Ishikawa (cell line): ENCODE measurements at regions not wholly inside any gene's neighbourhood (a gene's known extent, or its start where the extent isn't known, plus 50 kb on each side); places are given as distances from the start of the nearest gene placed in this dataset.

Experiments used
- CEBPB ChIP-seq: IDR thresholded peaks from 2 replicates; pipeline ENCODE4 v1.6.1; 2012
- CREB1 ChIP-seq: IDR thresholded peaks from 2 replicates; pipeline ENCODE4 v1.6.1; 2012; ENCODE audit warnings: low read depth
- FOXM1 ChIP-seq: IDR thresholded peaks from 2 replicates; pipeline ENCODE4 v1.6.1; 2012; ENCODE audit warnings: low read depth, borderline replicate concordance
- MAX ChIP-seq: IDR thresholded peaks from 2 replicates; pipeline ENCODE4 v1.6.1; 2012
- NFIC ChIP-seq: IDR thresholded peaks from 2 replicates; pipeline ENCODE4 v1.6.1; 2012
- RAD21 ChIP-seq: IDR thresholded peaks from 2 replicates; pipeline ENCODE4 v1.6.1; 2012; ENCODE audit warnings: low read depth
- TAF1 ChIP-seq: IDR thresholded peaks from 2 replicates; pipeline ENCODE4 v1.6.1; 2012; ENCODE audit warnings: low read depth, mild to moderate bottlenecking
- TCF12 ChIP-seq: IDR thresholded peaks from 2 replicates; pipeline ENCODE4 v1.6.1; 2012; ENCODE audit warnings: low read depth
- ZBTB7A ChIP-seq: IDR thresholded peaks from 2 replicates; pipeline ENCODE4 v1.6.1; 2012; ENCODE audit warnings: low read depth
- TF ChIP-seq, protein P1 (sequence below): IDR thresholded peaks from 2 replicates; pipeline ENCODE4 v1.6.1; 2012; ENCODE audit warnings: low read depth, mild to moderate bottlenecking

GRCh38 chr1:67517046-67517445 is 86.8 kb upstream of the SERBP1 start:
- TF ChIP-seq, protein P1, sequence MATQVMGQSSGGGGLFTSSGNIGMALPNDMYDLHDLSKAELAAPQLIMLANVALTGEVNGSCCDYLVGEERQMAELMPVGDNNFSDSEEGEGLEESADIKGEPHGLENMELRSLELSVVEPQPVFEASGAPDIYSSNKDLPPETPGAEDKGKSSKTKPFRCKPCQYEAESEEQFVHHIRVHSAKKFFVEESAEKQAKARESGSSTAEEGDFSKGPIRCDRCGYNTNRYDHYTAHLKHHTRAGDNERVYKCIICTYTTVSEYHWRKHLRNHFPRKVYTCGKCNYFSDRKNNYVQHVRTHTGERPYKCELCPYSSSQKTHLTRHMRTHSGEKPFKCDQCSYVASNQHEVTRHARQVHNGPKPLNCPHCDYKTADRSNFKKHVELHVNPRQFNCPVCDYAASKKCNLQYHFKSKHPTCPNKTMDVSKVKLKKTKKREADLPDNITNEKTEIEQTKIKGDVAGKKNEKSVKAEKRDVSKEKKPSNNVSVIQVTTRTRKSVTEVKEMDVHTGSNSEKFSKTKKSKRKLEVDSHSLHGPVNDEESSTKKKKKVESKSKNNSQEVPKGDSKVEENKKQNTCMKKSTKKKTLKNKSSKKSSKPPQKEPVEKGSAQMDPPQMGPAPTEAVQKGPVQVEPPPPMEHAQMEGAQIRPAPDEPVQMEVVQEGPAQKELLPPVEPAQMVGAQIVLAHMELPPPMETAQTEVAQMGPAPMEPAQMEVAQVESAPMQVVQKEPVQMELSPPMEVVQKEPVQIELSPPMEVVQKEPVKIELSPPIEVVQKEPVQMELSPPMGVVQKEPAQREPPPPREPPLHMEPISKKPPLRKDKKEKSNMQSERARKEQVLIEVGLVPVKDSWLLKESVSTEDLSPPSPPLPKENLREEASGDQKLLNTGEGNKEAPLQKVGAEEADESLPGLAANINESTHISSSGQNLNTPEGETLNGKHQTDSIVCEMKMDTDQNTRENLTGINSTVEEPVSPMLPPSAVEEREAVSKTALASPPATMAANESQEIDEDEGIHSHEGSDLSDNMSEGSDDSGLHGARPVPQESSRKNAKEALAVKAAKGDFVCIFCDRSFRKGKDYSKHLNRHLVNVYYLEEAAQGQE, result no peak
- TF ChIP-seq MAX (no peak), TAF1 (no peak), TCF12 (no peak), ZBTB7A (no peak), NFIC (no peak), FOXM1 (no peak), CEBPB (no peak), RAD21 (no peak), CREB1 (no peak)
